ENCODE measurements at regions not wholly inside any gene's neighbourhood (a gene's known extent, or its start where the extent isn't known, plus 50 kb on each side); places are given as distances from the start of the nearest gene placed in this dataset.

DNA sequence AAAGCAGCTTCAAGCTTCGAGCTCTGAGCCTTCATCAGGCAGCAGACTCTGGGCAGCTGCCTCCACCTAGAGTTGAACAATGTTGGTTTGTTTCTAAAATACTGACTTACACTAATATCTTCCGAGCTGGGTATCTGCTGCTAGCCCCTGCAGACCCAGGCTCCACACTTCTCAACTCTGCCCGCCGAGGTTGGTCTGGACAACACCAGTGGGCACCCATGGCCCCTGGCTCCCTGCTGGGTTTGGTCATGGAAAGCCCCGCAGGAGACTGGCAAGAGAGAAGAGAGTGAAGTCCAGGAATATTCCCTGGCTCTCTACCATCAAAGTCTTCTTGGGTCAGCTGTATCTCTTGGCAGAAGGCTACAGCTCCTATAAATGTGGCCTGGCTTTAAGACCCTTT, 214.2 kb upstream of the TMEM132C start:
- POLR2A ChIA-PET = no interaction called here
- ATAC-seq (ENCODE audit: low read depth) = no peak
- 89% methylated on average over 3 of the region's 5 CpGs for WGBS (ENCODE audit: insufficient coverage)

DNA sequence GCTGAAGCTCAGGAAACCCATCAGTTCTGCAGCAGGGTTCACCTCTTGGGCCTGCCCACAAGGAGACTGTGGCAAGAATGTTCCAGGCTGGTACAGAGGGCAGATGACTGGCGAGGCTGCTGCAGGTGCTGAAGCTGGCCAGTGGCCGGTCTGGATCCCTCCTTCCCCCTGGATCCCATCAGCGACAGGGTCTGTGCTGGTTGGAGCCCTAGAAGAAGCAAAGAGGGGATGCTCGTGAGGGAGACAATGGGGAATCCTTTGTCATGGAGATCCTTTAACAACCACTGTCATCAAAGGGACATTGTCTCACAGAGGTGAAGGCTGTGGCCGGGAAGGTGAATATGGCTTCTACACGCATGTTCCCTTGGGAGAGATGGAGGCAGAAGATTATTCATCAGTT, 211.4 kb upstream of the TMEM132C start:
- Histone ChIP-seq H4K20me1 (ENCODE audit: control insufficient read depth, insufficient read depth, low read length, poor library complexity, severe bottlenecking) (no peaks in the 10 kb centered on the region), H3K4me1 (ENCODE audit: control insufficient read depth in 2 of 2, insufficient read depth in 2 of 2, low read length in 2 of 2) (no peaks in the 10 kb centered on the region), H3K79me2 (ENCODE audit: control insufficient read depth, insufficient read depth, low read length) (no peaks in the 10 kb centered on the region), H3K36me3 (replicated peaks in 1 of 2; ENCODE audit: control extremely low read depth in 1 of 2, control insufficient read depth in 1 of 2, extremely low read depth in 1 of 2, insufficient read depth in 2 of 2, low read length in 1 of 2) (no peaks in the 10 kb centered on the region), H2AFZ (ENCODE audit: insufficient read depth, low read depth, low read length, poor library complexity, severe bottlenecking) (no peak overlapping the region), H3K4me2 (replicated peaks; ENCODE audit: low read depth, low read length, poor library complexity, severe bottlenecking) (no peak overlapping the region), H3K27ac (ENCODE audit: low read length in 2 of 2) (no peak overlapping the region), H3K27me3 (replicated peaks in 1 of 4; ENCODE audit: control extremely low read depth in 1 of 4, control insufficient read depth in 3 of 4, insufficient read depth in 4 of 4, low read length in 3 of 4) (no peaks in the 10 kb centered on the region), H3K4me3 (ENCODE audit: control extremely low read depth in 1 of 5, extremely low read depth in 1 of 5, insufficient read depth in 1 of 5, low read depth in 2 of 5, low read length in 4 of 5) (no peak overlapping the region), H3K9me3 (ENCODE audit: control extremely low read depth in 1 of 3, control insufficient read depth in 2 of 3, insufficient read depth in 1 of 3, low read length in 2 of 3) (peaks cover 0 to 20% (median 0%) of the 10 kb centered on the region in 3 donors), H3K9ac (ENCODE audit: low read length) (no peak overlapping the region)
- H3K4me3 Mint-ChIP-seq = no peak overlapping the region
- ATAC-seq (ENCODE audit: low read depth) (no peak), DNase-seq (no peak)
- ChIA-PET POLR2A (no interaction called here), CTCF (no interaction called here)
- no peaks in the 10 kb centered on the region for H3K4me1 Mint-ChIP-seq
- intact Hi-C loops (cut with micrococcal nuclease) = no loop called here
- no peak for TF ChIP-seq EZH2 (IDR thresholded peaks at IDR 0.05; ENCODE audit: borderline replicate concordance, insufficient read depth, low read depth, low read length, poor library complexity, severe bottlenecking)
- no peak overlapping the region for H3K27ac Mint-ChIP-seq
- H3K9me3 Mint-ChIP-seq (ENCODE audit: insufficient read depth) = peaks cover 2% of the 10 kb centered on the region
- 100% methylated on average over 3 of the region's 6 CpGs for WGBS (ENCODE audit: insufficient coverage)
- no peaks in the 10 kb centered on the region for H3K27me3 Mint-ChIP-seq

More for the DNA sequence above, 214.2 kb upstream of the TMEM132C start:
- no peaks in the 10 kb centered on the region for H3K27me3 ChIP-seq (replicated peaks in 1 of 4; ENCODE audit: control extremely low read depth in 1 of 4, control insufficient read depth in 3 of 4, insufficient read depth in 4 of 4, low read length in 3 of 4)
- no peaks in the 10 kb centered on the region for H3K36me3 ChIP-seq (replicated peaks in 1 of 2; ENCODE audit: control extremely low read depth in 1 of 2, control insufficient read depth in 1 of 2, extremely low read depth in 1 of 2, insufficient read depth in 2 of 2, low read length in 1 of 2)
- H2AFZ ChIP-seq (ENCODE audit: insufficient read depth, low read depth, low read length, poor library complexity, severe bottlenecking) = no peak overlapping the region
- Mint-ChIP-seq H3K27ac (no peak overlapping the region), H3K4me3 (no peak overlapping the region), H3K9me3 (ENCODE audit: insufficient read depth) (peaks cover 2% of the 10 kb centered on the region), H3K4me1 (no peaks in the 10 kb centered on the region), H3K27me3 (no peaks in the 10 kb centered on the region)
- peaks cover 0 to 11% (median 0%) of the 10 kb centered on the region in 3 donors for H3K9me3 ChIP-seq (ENCODE audit: control extremely low read depth in 1 of 3, control insufficient read depth in 2 of 3, insufficient read depth in 1 of 3, low read length in 2 of 3)
- no peak for DNase-seq
- H3K9ac ChIP-seq (ENCODE audit: low read length) = no peak overlapping the region
- H3K79me2 ChIP-seq (ENCODE audit: control insufficient read depth, insufficient read depth, low read length) = no peaks in the 10 kb centered on the region
- no peaks in the 10 kb centered on the region for H3K4me1 ChIP-seq (ENCODE audit: control insufficient read depth in 2 of 2, insufficient read depth in 2 of 2, low read length in 2 of 2)
- no peak overlapping the region for H3K4me2 ChIP-seq (replicated peaks; ENCODE audit: low read depth, low read length, poor library complexity, severe bottlenecking)
- CTCF ChIA-PET = no interaction called here
- H3K4me3 ChIP-seq (ENCODE audit: control extremely low read depth in 1 of 5, extremely low read depth in 1 of 5, insufficient read depth in 1 of 5, low read depth in 2 of 5, low read length in 4 of 5) = no peak overlapping the region
- TF ChIP-seq EZH2 (IDR thresholded peaks at IDR 0.05; ENCODE audit: borderline replicate concordance, insufficient read depth, low read depth, low read length, poor library complexity, severe bottlenecking) = no peak
- TF ChIP-seq, protein P1, sequence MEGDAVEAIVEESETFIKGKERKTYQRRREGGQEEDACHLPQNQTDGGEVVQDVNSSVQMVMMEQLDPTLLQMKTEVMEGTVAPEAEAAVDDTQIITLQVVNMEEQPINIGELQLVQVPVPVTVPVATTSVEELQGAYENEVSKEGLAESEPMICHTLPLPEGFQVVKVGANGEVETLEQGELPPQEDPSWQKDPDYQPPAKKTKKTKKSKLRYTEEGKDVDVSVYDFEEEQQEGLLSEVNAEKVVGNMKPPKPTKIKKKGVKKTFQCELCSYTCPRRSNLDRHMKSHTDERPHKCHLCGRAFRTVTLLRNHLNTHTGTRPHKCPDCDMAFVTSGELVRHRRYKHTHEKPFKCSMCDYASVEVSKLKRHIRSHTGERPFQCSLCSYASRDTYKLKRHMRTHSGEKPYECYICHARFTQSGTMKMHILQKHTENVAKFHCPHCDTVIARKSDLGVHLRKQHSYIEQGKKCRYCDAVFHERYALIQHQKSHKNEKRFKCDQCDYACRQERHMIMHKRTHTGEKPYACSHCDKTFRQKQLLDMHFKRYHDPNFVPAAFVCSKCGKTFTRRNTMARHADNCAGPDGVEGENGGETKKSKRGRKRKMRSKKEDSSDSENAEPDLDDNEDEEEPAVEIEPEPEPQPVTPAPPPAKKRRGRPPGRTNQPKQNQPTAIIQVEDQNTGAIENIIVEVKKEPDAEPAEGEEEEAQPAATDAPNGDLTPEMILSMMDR (IDR thresholded peaks at IDR 0.05) = no peak
- no peaks in the 10 kb centered on the region for H4K20me1 ChIP-seq (ENCODE audit: control insufficient read depth, insufficient read depth, low read length, poor library complexity, severe bottlenecking)
- intact Hi-C loops (cut with micrococcal nuclease) = no loop called here
- H3K27ac ChIP-seq (ENCODE audit: low read length in 2 of 2) = no peak overlapping the region

Measured in B cell (primary cell).